SK-N-SH (cell line): ENCODE measurements at regions not wholly inside any gene's neighbourhood (a gene's known extent, or its start where the extent isn't known, plus 50 kb on each side); places are given as distances from the start of the nearest gene placed in this dataset.
"Not testable (repeated sequence)": the region's sequence is repeated elsewhere in the genome, so short reads cannot be mapped to it uniquely, and the experiment has no call there.

ENCODE experiments used
- CHD2 ChIP-seq: fragments of 150-350 bp; IDR thresholded peaks from 2 replicates; pipeline ENCODE4 v1.6.1; 2018; ENCODE audit warnings: low read length; ENCODE audit not compliant: partially characterized antibody
- EP300 ChIP-seq, 2 experiments: IDR thresholded peaks; 2 replicates each; pipeline versions ENCODE4 v1.4.0 to v1.6.1; 2012; ENCODE audit warnings: borderline replicate concordance in 1 of 2, low read depth in 1 of 2, low read length in 1 of 2
- FOXJ3 ChIP-seq: sonication (generic); formaldehyde crosslinking; IDR thresholded peaks from 2 replicates; pipeline ENCODE4 v1.5.1; 2020; ENCODE audit warnings: mild to moderate bottlenecking, missing genetic modification reagents
- NFIC ChIP-seq: IDR thresholded peaks from 2 replicates; pipeline ENCODE4 v1.4.0; 2012; ENCODE audit warnings: borderline replicate concordance
- POLR2AphosphoS5 ChIP-seq: IDR thresholded peaks from 2 replicates; pipeline ENCODE4 v1.6.1; 2012; ENCODE audit warnings: low read depth, low read length
- RXRA ChIP-seq: IDR thresholded peaks from 2 replicates; pipeline ENCODE4 v1.4.0; 2012; ENCODE audit warnings: low read depth, mild to moderate bottlenecking, borderline replicate concordance
- SIN3A ChIP-seq: IDR thresholded peaks from 2 replicates; pipeline ENCODE4 v1.6.1; 2012; ENCODE audit warnings: low read depth, mild to moderate bottlenecking, low read length, moderate library complexity, borderline replicate concordance
- SMC3 ChIP-seq: IDR thresholded peaks from 2 replicates; pipeline ENCODE4 v1.6.1; 2012; ENCODE audit warnings: low read depth, low read length, improper control_type of control experiment
- TAF1 ChIP-seq: IDR thresholded peaks from 2 replicates; pipeline ENCODE4 v1.6.1; 2012; ENCODE audit warnings: low read depth, mild to moderate bottlenecking, low read length, moderate library complexity, borderline replicate concordance
- YY1 ChIP-seq: IDR thresholded peaks from 2 replicates; pipeline ENCODE4 v1.4.0; 2012; ENCODE audit warnings: low read depth, mild to moderate bottlenecking
- TF ChIP-seq, protein P1 (sequence below): fragments of 200-600 bp; sonication (generic); IDR thresholded peaks from 2 replicates; pipeline ENCODE4 v1.6.1; 2017; ENCODE audit warnings: antibody characterized with exemption, mild to moderate bottlenecking, moderate library complexity
- TF ChIP-seq, protein P2 (sequence below): IDR thresholded peaks from 2 replicates; pipeline ENCODE4 v1.4.0; 2012; ENCODE audit warnings: low read depth, borderline replicate concordance
- TF ChIP-seq, protein P3 (sequence below): IDR thresholded peaks from 2 replicates; pipeline ENCODE4 v1.6.1; 2012; ENCODE audit warnings: mild to moderate bottlenecking, low read depth, low read length, moderate library complexity

DNA sequence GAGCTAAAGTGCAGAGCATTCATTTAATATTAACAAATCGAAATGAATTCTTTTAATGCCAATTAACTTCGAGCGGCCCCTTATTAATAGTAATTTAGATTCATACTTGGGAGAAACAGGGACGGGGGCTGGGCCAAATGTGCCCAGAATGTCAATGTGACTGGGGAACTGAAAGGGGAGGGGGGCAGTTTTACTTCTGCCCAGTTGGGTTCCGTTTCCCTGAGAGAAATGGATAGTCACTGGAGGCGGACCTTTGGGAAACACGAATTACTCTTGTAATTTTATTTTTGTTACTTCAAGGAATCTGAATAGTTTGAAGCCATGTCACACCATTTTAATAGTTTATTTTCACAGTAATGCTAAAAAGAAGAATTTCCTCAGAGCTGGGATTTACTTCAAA lies 64.8 kb downstream of the SMUG1 start:
- TF ChIP-seq, protein P1, sequence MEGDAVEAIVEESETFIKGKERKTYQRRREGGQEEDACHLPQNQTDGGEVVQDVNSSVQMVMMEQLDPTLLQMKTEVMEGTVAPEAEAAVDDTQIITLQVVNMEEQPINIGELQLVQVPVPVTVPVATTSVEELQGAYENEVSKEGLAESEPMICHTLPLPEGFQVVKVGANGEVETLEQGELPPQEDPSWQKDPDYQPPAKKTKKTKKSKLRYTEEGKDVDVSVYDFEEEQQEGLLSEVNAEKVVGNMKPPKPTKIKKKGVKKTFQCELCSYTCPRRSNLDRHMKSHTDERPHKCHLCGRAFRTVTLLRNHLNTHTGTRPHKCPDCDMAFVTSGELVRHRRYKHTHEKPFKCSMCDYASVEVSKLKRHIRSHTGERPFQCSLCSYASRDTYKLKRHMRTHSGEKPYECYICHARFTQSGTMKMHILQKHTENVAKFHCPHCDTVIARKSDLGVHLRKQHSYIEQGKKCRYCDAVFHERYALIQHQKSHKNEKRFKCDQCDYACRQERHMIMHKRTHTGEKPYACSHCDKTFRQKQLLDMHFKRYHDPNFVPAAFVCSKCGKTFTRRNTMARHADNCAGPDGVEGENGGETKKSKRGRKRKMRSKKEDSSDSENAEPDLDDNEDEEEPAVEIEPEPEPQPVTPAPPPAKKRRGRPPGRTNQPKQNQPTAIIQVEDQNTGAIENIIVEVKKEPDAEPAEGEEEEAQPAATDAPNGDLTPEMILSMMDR = not testable (repeated sequence)
- TF ChIP-seq, protein P2, sequence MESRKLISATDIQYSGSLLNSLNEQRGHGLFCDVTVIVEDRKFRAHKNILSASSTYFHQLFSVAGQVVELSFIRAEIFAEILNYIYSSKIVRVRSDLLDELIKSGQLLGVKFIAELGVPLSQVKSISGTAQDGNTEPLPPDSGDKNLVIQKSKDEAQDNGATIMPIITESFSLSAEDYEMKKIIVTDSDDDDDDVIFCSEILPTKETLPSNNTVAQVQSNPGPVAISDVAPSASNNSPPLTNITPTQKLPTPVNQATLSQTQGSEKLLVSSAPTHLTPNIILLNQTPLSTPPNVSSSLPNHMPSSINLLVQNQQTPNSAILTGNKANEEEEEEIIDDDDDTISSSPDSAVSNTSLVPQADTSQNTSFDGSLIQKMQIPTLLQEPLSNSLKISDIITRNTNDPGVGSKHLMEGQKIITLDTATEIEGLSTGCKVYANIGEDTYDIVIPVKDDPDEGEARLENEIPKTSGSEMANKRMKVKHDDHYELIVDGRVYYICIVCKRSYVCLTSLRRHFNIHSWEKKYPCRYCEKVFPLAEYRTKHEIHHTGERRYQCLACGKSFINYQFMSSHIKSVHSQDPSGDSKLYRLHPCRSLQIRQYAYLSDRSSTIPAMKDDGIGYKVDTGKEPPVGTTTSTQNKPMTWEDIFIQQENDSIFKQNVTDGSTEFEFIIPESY = not testable (repeated sequence)
- not testable (repeated sequence) for TF ChIP-seq FOXJ3 (CRISPR knock-in tag); YY1; SIN3A; EP300 (IDR thresholded peaks at IDR 0.05; ENCODE audit: borderline replicate concordance in 1 of 2, low read depth in 1 of 2, low read length in 1 of 2); POLR2AphosphoS5; TAF1; NFIC; SMC3; RXRA; CHD2
- TF ChIP-seq, protein P3, sequence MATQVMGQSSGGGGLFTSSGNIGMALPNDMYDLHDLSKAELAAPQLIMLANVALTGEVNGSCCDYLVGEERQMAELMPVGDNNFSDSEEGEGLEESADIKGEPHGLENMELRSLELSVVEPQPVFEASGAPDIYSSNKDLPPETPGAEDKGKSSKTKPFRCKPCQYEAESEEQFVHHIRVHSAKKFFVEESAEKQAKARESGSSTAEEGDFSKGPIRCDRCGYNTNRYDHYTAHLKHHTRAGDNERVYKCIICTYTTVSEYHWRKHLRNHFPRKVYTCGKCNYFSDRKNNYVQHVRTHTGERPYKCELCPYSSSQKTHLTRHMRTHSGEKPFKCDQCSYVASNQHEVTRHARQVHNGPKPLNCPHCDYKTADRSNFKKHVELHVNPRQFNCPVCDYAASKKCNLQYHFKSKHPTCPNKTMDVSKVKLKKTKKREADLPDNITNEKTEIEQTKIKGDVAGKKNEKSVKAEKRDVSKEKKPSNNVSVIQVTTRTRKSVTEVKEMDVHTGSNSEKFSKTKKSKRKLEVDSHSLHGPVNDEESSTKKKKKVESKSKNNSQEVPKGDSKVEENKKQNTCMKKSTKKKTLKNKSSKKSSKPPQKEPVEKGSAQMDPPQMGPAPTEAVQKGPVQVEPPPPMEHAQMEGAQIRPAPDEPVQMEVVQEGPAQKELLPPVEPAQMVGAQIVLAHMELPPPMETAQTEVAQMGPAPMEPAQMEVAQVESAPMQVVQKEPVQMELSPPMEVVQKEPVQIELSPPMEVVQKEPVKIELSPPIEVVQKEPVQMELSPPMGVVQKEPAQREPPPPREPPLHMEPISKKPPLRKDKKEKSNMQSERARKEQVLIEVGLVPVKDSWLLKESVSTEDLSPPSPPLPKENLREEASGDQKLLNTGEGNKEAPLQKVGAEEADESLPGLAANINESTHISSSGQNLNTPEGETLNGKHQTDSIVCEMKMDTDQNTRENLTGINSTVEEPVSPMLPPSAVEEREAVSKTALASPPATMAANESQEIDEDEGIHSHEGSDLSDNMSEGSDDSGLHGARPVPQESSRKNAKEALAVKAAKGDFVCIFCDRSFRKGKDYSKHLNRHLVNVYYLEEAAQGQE = not testable (repeated sequence)
